K562 (cell line): ENCODE measurements at regions not wholly inside any gene's neighbourhood (a gene's known extent, or its start where the extent isn't known, plus 50 kb on each side); places are given as distances from the start of the nearest gene placed in this dataset.

Experiments
- ATAC-seq: fragments of 200-7000 bp; cut with Tn5 transposase; 3 replicates; pipeline ENCODE4 v1.9.1; 2020; ENCODE audit warnings: moderate library complexity
- BruUV-seq: library from RNA; stranded (reverse); fragments of 400-500 nt; replicated peaks from 2 replicates; lab custom pipeline; 2021; lab: Mats Ljungman, UMichigan
- CTCF ChIA-PET: fragments of 300-600 bp; formaldehyde crosslinking; extraction: SDS; loops from one replicate; lab custom pipeline; 2021; ENCODE audit warnings: low intra/inter-chr PET ratio; lab: Yijun Ruan, JAX
- POLR2A ChIA-PET: fragments of 300-600, 350-650 bp; sonication (Branson Sonifier 250); formaldehyde crosslinking; extraction: SDS; loops from one replicate; lab custom pipeline; 2021; ENCODE audit warnings: antibody characterized with exemption, inconsistent platforms; lab: Yijun Ruan, JAX
- DNase-seq, 4 experiments: peaks; one replicate each; pipeline versions ENCODE4 v3.0.0 to v3.0.0-alpha.2; 2011 to 2018; ENCODE audit warnings: low spot score in 3 of 4, mixed read lengths in 3 of 4; ENCODE audit errors: extremely low read depth in 1 of 4
- FAIRE-seq: peaks from 2 replicates; lab custom pipeline; 2011; peaks lifted over from hg19 to GRCh38; lab: Jason Lieb, UNC
- H2AFZ ChIP-seq: 2 replicates; pipeline ENCODE4 v1.6.0; 2011; ENCODE audit warnings: low read depth, low read length, control low read depth, inconsistent platforms
- H3K27ac ChIP-seq: fragments of 200-600 bp; 3 replicates; pipeline ENCODE4 v1.8.0; 2011; ENCODE audit warnings: low read depth, mild to moderate bottlenecking, control low read depth, inconsistent platforms, low read length, moderate library complexity, mixed read lengths; ENCODE audit errors: extremely low read depth
- H3K27me3 ChIP-seq, 2 experiments: fragments of 300-600 bp in 1 of 2; 2 replicates in 1 of 2; 3 replicates in 1 of 2; pipeline versions ENCODE4 v1.6.0 to v1.8.0; 2011; ENCODE audit warnings: inconsistent platforms in 2 of 2, low read length in 2 of 2, mild to moderate bottlenecking in 1 of 2, mixed read lengths in 1 of 2, moderate library complexity in 1 of 2; ENCODE audit not compliant: control insufficient read depth in 2 of 2, insufficient read depth in 2 of 2
- H3K36me3 ChIP-seq: fragments of 300-600 bp; 3 replicates; pipeline ENCODE4 v1.8.0; 2011; ENCODE audit warnings: mild to moderate bottlenecking, low read length, inconsistent platforms; ENCODE audit not compliant: control insufficient read depth, insufficient read depth
- H3K4me1 ChIP-seq, 2 experiments: fragments of 200-600 bp in 1 of 2; replicated peaks in 1 of 2; 2 replicates in 1 of 2; 3 replicates in 1 of 2; pipeline versions ENCODE4 v1.5.1 to v1.8.0; 2011; ENCODE audit warnings: inconsistent platforms in 2 of 2, low read length in 2 of 2, mild to moderate bottlenecking in 1 of 2, mixed read lengths in 1 of 2, moderate library complexity in 1 of 2; ENCODE audit not compliant: control insufficient read depth in 2 of 2, insufficient read depth in 2 of 2
- H3K4me2 ChIP-seq: 2 replicates; pipeline ENCODE4 v1.6.1; 2011; ENCODE audit warnings: low read length, control low read depth, inconsistent platforms, mixed read lengths; ENCODE audit not compliant: insufficient read depth
- H3K4me3 ChIP-seq: fragments of 200-600 bp; sonication (generic), shearing (Covaris generic); 2 replicates; pipeline ENCODE4 v1.5.1; 2016; ENCODE audit warnings: control low read depth, inconsistent platforms
- H3K79me2 ChIP-seq: fragments of 200-600 bp; 3 replicates; pipeline ENCODE4 v1.8.0; 2011; ENCODE audit warnings: low read length, inconsistent platforms; ENCODE audit not compliant: control insufficient read depth, insufficient read depth
- H3K9ac ChIP-seq, 2 experiments: 2 replicates each; pipeline versions ENCODE4 v1.6.0 to v1.6.1; 2011; ENCODE audit warnings: low read depth in 2 of 2, low read length in 2 of 2, control low read depth in 1 of 2, inconsistent platforms in 1 of 2, mild to moderate bottlenecking in 1 of 2, mixed read lengths in 1 of 2; ENCODE audit not compliant: insufficient read depth in 1 of 2
- H3K9me1 ChIP-seq: one replicate; pipeline ENCODE4 v1.6.0; 2011; ENCODE audit warnings: inconsistent platforms, mild to moderate bottlenecking, low read length, moderate library complexity; ENCODE audit not compliant: control insufficient read depth, insufficient read depth
- H3K9me3 ChIP-seq: replicated peaks from 2 replicates; pipeline ENCODE4 v1.5.1; 2011; ENCODE audit warnings: low read depth, low read length, inconsistent platforms; ENCODE audit not compliant: control insufficient read depth, insufficient read depth
- H4K20me1 ChIP-seq: replicated peaks from 2 replicates; pipeline ENCODE4 v1.6.1; 2011; ENCODE audit warnings: low read length, inconsistent platforms, mixed read lengths; ENCODE audit not compliant: control insufficient read depth, insufficient read depth
- BCOR ChIP-seq: fragments of 450-650 bp; IDR thresholded peaks from 2 replicates; pipeline ENCODE4 v1.6.1; 2016
- HDAC1 ChIP-seq, 2 experiments: fragments of 450-650 bp; IDR thresholded peaks; 2 replicates each; pipeline ENCODE4 v1.6.1; 2016 to 2017; ENCODE audit warnings: inconsistent platforms in 1 of 2, mild to moderate bottlenecking in 1 of 2, moderate library complexity in 1 of 2
- MCM5 ChIP-seq: fragments of 450-650 bp; IDR thresholded peaks from 2 replicates; pipeline ENCODE4 v1.6.1; 2016; ENCODE audit warnings: low read depth
- TEAD1 ChIP-seq, 2 experiments: fragments of 450-650 bp in 1 of 2; sonication (generic) in 1 of 2; formaldehyde crosslinking; IDR thresholded peaks; 2 replicates each; pipeline versions ENCODE4 v1.4.0 to v1.8.0; 2020 to 2022; ENCODE audit warnings: mild to moderate bottlenecking in 2 of 2, missing genetic modification reagents in 1 of 2
- ZNF140 ChIP-seq: fragments of 250-450 bp; sonication (Bioruptor Pico); IDR thresholded peaks from 2 replicates; pipeline ENCODE4 v1.8.0; 2021; ENCODE audit warnings: moderate library complexity, mild to moderate bottlenecking, inconsistent platforms
- ZNF318 ChIP-seq, 2 experiments: fragments of 450-650 bp; IDR thresholded peaks; 2 replicates each; pipeline ENCODE4 v1.6.1; 2016; ENCODE audit warnings: mild to moderate bottlenecking in 2 of 2, borderline replicate concordance in 1 of 2, low read depth in 1 of 2, moderate library complexity in 1 of 2
- ZNF589 ChIP-seq: fragments of 200-800 bp; sonication (Bioruptor generic); IDR thresholded peaks from 2 replicates; pipeline ENCODE4 v1.6.1; 2016; ENCODE audit warnings: low read depth, missing genetic modification characterization, missing compliant biosample characterization
- in situ Hi-C: fragments of 300-500 bp; cut with MboI; formaldehyde crosslinking; loops from 4 replicates; pipeline ENCODE4 v1.15.0; 2018; ENCODE audit warnings: inconsistent platforms, mixed read lengths
- intact Hi-C: fragments of 100-400 bp; cut with micrococcal nuclease; formaldehyde crosslinking; loops from 2 replicates; pipeline ENCODE4 v1.14.2; 2022
- TF ChIP-seq, protein P1 (sequence below), 2 experiments: IDR thresholded peaks; 2 replicates each; pipeline ENCODE4 v1.6.1; 2012; ENCODE audit warnings: improper control_type of control experiment in 2 of 2, low read depth in 2 of 2, low read length in 2 of 2, borderline replicate concordance in 1 of 2

- no peak overlapping the region for H3K4me2 ChIP-seq
- DNase-seq (no peak), FAIRE-seq (no peak), ATAC-seq (no peak)
- no peak for TF ChIP-seq ZNF140 (CRISPR knock-in tag)
- no peak for TF ChIP-seq MCM5
- TF ChIP-seq TEAD1 (CRISPR knock-in tag; IDR thresholded peaks at IDR 0.05), result no peak
- TF ChIP-seq ZNF589 (CRISPR knock-in tag), result no peak
- no peak for TF ChIP-seq ZNF318 (IDR thresholded peaks at IDR 0.05; ENCODE audit: borderline replicate concordance in 1 of 2, low read depth in 1 of 2)
- no peak for TF ChIP-seq HDAC1 (IDR thresholded peaks at IDR 0.05)
- no peak for TF ChIP-seq BCOR
- TF ChIP-seq, protein P1, sequence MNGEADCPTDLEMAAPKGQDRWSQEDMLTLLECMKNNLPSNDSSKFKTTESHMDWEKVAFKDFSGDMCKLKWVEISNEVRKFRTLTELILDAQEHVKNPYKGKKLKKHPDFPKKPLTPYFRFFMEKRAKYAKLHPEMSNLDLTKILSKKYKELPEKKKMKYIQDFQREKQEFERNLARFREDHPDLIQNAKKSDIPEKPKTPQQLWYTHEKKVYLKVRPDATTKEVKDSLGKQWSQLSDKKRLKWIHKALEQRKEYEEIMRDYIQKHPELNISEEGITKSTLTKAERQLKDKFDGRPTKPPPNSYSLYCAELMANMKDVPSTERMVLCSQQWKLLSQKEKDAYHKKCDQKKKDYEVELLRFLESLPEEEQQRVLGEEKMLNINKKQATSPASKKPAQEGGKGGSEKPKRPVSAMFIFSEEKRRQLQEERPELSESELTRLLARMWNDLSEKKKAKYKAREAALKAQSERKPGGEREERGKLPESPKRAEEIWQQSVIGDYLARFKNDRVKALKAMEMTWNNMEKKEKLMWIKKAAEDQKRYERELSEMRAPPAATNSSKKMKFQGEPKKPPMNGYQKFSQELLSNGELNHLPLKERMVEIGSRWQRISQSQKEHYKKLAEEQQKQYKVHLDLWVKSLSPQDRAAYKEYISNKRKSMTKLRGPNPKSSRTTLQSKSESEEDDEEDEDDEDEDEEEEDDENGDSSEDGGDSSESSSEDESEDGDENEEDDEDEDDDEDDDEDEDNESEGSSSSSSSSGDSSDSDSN (IDR thresholded peaks at IDR 0.05; ENCODE audit: borderline replicate concordance in 1 of 2, low read depth in 2 of 2, low read length in 2 of 2), result no peak
- H3K27ac ChIP-seq, result no peak overlapping the region
- H3K9me3 ChIP-seq, result no peaks in the 10 kb centered on the region; the same call in 1 of the 2 replicates
- no peak overlapping the region for H2AFZ ChIP-seq
- no peaks in the 10 kb centered on the region for H4K20me1 ChIP-seq
- H3K79me2 ChIP-seq, result no peaks in the 10 kb centered on the region
- H3K4me3 ChIP-seq, result no peak overlapping the region
- POLR2A ChIA-PET, result no interaction called here
- H3K9me1 ChIP-seq, result no peaks in the 10 kb centered on the region
- intact Hi-C loops, result no loop called here
- H3K9ac ChIP-seq, result no peak overlapping the region
- no TSS peak for BruUV-seq
- CTCF ChIA-PET, result no interaction called here
- no peaks in the 10 kb centered on the region for H3K36me3 ChIP-seq
- in situ Hi-C loops, result no loop called here
- H3K27me3 ChIP-seq, result no peaks in the 10 kb centered on the region
- H3K4me1 ChIP-seq, result no peaks in the 10 kb centered on the region
Observed at GRCh38 chr10:81514811-81515210, 360.2 kb upstream of the NRG3 start.
